ENCODE measurements at regions not wholly inside any gene's neighbourhood (a gene's known extent, or its start where the extent isn't known, plus 50 kb on each side); places are given as distances from the start of the nearest gene placed in this dataset.

DNA sequence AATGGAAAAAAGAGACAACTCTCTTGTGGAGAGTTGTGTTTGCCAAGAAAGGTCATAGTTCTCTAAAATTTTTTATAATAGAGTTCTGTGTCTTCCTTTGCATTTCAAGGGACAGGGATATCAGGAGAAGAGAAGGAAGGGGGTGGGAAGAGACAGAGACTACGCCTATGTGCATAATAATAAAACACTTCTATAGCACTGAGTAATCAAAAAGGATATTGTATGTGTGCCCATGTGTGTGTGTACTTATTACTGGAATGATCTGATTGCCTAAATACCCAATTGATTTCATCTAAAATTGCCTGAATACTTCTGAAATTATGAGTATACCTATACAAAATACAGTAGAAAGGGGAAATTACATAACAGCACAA is 803.7 kb upstream of the ACVR2A start:
- TF ChIP-seq, protein P1, sequence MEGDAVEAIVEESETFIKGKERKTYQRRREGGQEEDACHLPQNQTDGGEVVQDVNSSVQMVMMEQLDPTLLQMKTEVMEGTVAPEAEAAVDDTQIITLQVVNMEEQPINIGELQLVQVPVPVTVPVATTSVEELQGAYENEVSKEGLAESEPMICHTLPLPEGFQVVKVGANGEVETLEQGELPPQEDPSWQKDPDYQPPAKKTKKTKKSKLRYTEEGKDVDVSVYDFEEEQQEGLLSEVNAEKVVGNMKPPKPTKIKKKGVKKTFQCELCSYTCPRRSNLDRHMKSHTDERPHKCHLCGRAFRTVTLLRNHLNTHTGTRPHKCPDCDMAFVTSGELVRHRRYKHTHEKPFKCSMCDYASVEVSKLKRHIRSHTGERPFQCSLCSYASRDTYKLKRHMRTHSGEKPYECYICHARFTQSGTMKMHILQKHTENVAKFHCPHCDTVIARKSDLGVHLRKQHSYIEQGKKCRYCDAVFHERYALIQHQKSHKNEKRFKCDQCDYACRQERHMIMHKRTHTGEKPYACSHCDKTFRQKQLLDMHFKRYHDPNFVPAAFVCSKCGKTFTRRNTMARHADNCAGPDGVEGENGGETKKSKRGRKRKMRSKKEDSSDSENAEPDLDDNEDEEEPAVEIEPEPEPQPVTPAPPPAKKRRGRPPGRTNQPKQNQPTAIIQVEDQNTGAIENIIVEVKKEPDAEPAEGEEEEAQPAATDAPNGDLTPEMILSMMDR (IDR thresholded peaks at IDR 0.05; ENCODE audit: unreplicated experiment), result no peak
- DNase-seq (ENCODE audit: low spot score, unreplicated experiment), result no peak

DNA sequence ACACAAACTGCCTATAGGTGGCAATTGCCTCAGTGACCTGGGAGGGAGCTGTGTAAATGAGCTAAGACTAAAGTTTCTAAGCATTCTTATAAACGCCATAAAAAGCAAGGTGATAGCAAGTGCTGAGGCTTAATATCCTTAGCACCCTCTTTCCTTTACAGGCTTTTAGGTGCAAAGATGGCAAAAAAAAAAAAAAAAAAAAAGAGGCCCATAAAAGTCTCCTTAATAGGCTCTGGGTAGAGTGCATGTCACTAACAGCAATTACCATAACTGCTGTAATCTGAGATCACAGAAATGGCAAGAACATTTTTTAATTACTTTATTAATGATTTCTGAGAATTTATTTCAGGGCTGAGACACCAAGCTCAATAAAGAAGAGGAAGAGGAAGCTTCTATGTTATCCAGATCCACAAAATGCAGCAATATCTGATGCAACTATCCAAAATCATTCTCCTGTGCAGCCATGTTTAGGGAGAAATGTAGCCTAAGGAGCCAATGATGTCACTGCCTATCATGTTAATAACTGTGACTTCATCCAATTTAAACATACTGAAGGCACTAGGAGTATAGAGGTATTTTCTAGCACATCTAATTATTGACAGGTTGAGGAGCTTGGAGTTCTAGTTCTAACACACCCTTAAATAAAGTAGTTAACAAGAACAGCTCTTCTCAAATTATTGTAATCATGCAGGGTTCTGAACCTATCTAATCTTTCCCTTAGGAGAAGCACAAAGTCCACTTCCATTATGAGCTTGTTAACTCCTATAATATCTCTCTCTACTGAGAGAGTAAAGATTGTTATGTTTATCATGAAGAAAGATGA is 804.3 kb upstream of the ACVR2A start:
- Mint-ChIP-seq H3K27me3 (no peaks in the 10 kb centered on the region), H3K27ac (no peak overlapping the region), H3K4me1 (ENCODE audit: low read depth) (peaks cover 8% of the 10 kb centered on the region), H3K36me3 (ENCODE audit: insufficient read depth) (no peaks in the 10 kb centered on the region), H3K4me3 (ENCODE audit: low read depth) (no peak overlapping the region), H3K9me3 (ENCODE audit: low read depth) (no peaks in the 10 kb centered on the region)
- TF ChIP-seq, protein P1 (IDR thresholded peaks at IDR 0.05; ENCODE audit: unreplicated experiment), result no peak
- no peak for DNase-seq (ENCODE audit: low spot score, unreplicated experiment)

More for the DNA sequence above, 803.7 kb upstream of the ACVR2A start:
- Mint-ChIP-seq H3K4me1 (ENCODE audit: low read depth) (peaks cover 8% of the 10 kb centered on the region), H3K4me3 (ENCODE audit: low read depth) (no peak overlapping the region), H3K27ac (no peak overlapping the region), H3K9me3 (ENCODE audit: low read depth) (no peaks in the 10 kb centered on the region), H3K27me3 (no peaks in the 10 kb centered on the region), H3K36me3 (ENCODE audit: insufficient read depth) (no peaks in the 10 kb centered on the region)

DNA sequence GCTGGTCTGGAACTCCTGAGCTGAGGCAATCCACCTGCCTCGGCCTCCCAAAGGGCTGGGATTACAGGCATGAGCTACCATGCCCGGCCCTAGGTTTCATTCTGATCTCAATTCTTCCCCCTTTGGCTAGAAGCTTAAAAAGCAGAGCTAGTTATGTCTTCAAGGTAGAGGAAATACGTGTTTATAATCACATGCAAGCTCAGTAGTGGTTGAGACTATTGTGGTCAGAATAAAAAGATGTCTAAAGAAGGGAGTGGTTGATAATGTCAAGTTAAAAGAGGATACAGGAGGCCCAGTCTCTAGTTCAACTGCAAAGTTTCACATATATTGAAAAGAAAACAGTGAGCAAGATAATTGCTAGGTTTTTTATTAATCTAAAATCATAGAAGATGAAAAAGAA is 807.8 kb upstream of the ACVR2A start:
- TF ChIP-seq, protein P1 (IDR thresholded peaks at IDR 0.05; ENCODE audit: unreplicated experiment), result no peak
- no peak for DNase-seq (ENCODE audit: low spot score, unreplicated experiment)
- H3K27me3 Mint-ChIP-seq, result no peaks in the 10 kb centered on the region
- H3K27ac Mint-ChIP-seq, result no peak overlapping the region
- no peaks in the 10 kb centered on the region for H3K9me3 Mint-ChIP-seq (ENCODE audit: low read depth)
- no peaks in the 10 kb centered on the region for H3K36me3 Mint-ChIP-seq (ENCODE audit: insufficient read depth)
- H3K4me3 Mint-ChIP-seq (ENCODE audit: low read depth), result no peak overlapping the region
- peaks cover 16% of the 10 kb centered on the region for H3K4me1 Mint-ChIP-seq (ENCODE audit: low read depth)

DNA sequence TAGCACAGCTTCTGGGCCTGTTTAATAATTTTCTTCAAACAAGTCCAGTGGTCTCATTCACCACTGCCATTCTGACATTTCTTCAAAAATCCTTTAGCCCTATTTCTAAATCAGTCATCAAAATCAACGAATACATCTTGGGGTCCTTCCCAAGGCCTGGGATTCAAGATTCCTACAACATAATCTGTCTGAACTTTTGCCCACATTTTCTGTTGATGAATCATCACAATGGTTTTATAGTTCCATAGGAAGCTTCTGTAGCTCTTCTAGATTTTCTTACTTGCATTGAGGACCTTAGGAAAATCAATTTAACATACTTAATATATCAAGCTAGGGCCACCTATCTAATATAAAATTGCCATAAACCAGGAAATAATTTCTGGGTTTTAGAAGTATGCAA is 811.8 kb upstream of the ACVR2A start:
- H3K4me3 Mint-ChIP-seq (ENCODE audit: low read depth), result no peak overlapping the region
- peaks cover 3% of the 10 kb centered on the region for H3K27me3 Mint-ChIP-seq
- DNase-seq (ENCODE audit: low spot score, unreplicated experiment), result no peak
- TF ChIP-seq, protein P1 (IDR thresholded peaks at IDR 0.05; ENCODE audit: unreplicated experiment), result no peak
- H3K9me3 Mint-ChIP-seq (ENCODE audit: low read depth), result peaks cover 2% of the 10 kb centered on the region
- H3K36me3 Mint-ChIP-seq (ENCODE audit: insufficient read depth), result no peaks in the 10 kb centered on the region
- H3K4me1 Mint-ChIP-seq (ENCODE audit: low read depth), result peaks cover 32% of the 10 kb centered on the region
- no peak overlapping the region for H3K27ac Mint-ChIP-seq

DNA sequence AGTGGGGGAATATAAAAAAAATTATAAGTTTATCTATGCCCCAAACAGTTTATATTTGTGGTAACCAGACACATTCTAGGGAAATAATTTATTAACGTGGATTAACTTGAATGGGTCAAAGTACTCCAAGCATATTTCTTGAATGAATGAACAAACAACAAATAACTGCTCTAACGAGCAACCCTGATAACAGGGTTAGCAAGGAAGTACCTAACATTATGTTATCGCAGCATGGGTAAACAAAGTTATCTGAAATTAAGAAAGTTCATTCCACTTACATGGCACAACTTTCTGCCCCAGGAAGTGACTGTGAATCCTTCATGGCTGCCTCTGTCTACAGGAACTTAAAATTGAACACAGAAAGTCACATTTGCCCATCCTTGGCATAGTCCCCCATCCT is 812.9 kb upstream of the ACVR2A start:
- Mint-ChIP-seq H3K36me3 (ENCODE audit: insufficient read depth) (no peaks in the 10 kb centered on the region), H3K4me3 (ENCODE audit: low read depth) (no peak overlapping the region), H3K4me1 (ENCODE audit: low read depth) (peaks cover 32% of the 10 kb centered on the region), H3K27ac (no peak overlapping the region), H3K27me3 (peaks cover 3% of the 10 kb centered on the region), H3K9me3 (ENCODE audit: low read depth) (peaks cover 2% of the 10 kb centered on the region)
- DNase-seq (ENCODE audit: low spot score, unreplicated experiment), result no peak
- TF ChIP-seq, protein P1 (IDR thresholded peaks at IDR 0.05; ENCODE audit: unreplicated experiment), result no peak

Data from progenitor cell of endocrine pancreas (in vitro differentiated cells).